ENCODE measurements at regions not wholly inside any gene's neighbourhood (a gene's known extent, or its start where the extent isn't known, plus 50 kb on each side); places are given as distances from the start of the nearest gene placed in this dataset.

DNA sequence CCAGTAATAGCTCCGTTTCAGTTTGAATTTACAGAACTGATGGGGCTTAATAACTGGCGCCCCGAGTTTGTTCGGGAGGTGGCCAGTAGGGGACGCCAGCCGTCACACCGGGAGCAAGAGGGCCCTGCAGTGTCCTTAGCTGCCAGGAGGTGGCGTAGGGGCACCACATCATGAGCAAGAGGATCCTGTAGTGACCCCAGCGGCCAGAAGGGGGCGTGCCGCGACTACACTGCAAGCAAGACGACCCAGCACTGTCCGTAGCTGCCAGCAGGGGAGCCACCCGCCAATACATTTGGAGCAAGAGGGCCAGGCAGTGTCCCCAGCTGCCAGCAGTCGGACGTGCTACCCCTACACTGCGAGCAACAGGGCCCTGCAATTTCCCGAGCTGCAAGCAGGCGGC, 663.7 kb upstream of the B3GAT1 start:
- H3K27me3 Mint-ChIP-seq: peaks cover 7% of the 10 kb centered on the region

DNA sequence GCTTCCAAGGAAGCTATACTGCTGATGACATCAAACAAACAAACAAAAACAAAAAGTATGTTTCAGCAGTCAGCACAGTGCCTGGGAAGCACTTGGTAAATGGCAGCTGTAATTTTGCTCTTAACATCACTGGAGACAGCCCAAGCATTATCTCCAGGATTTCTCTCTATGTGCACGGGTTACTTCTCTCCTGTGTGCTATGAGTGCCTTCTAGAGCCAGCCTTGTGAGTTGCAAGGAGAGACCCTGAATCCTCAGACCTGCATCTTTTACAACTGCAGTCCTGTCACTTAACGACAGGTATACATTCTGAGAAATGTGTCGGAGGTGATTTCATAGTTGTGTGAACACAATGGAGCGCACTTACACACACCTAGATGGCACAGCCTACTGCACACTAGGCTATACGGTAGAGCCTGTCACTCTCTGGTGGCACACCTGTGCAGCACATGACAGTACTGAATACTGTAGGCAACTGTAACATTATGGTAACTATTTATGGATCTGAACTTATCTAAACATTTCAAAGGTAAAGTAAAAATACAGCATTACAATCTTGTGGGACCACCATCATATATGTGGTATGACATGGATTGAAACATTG, 662.5 kb upstream of the B3GAT1 start:
- no peaks in the 10 kb centered on the region for H3K9me3 Mint-ChIP-seq
- H3K4me3 Mint-ChIP-seq: no peak overlapping the region
- peaks cover 17% of the 10 kb centered on the region for H3K27me3 Mint-ChIP-seq
- H3K4me1 Mint-ChIP-seq (ENCODE audit: low read depth): no peaks in the 10 kb centered on the region
- no peak overlapping the region for H3K27ac Mint-ChIP-seq
- H3K36me3 Mint-ChIP-seq (ENCODE audit: low read depth): no peaks in the 10 kb centered on the region
- no peak for DNase-seq

More for the DNA sequence above, 663.7 kb upstream of the B3GAT1 start:
- Mint-ChIP-seq H3K36me3 (ENCODE audit: low read depth) (no peaks in the 10 kb centered on the region), H3K27ac (no peak overlapping the region), H3K4me3 (no peak overlapping the region), H3K9me3 (no peaks in the 10 kb centered on the region), H3K4me1 (ENCODE audit: low read depth) (no peaks in the 10 kb centered on the region)
- DNase-seq: peak; percentile 62

- no peak overlapping the region for H3K4me3 Mint-ChIP-seq
Observed at GRCh38 chr11:135073870-135074269, 661.8 kb upstream of the B3GAT1 start.

GRCh38 chr11:135073381-135073780, 661.3 kb upstream of the B3GAT1 start:
- Mint-ChIP-seq H3K36me3 (ENCODE audit: low read depth) (no peaks in the 10 kb centered on the region), H3K27ac (no peak overlapping the region), H3K9me3 (no peaks in the 10 kb centered on the region), H3K27me3 (peaks cover 26% of the 10 kb centered on the region), H3K4me3 (no peak overlapping the region), H3K4me1 (ENCODE audit: low read depth) (no peaks in the 10 kb centered on the region)
- DNase-seq: no peak

More at GRCh38 chr11:135073870-135074269, 661.8 kb upstream of the B3GAT1 start:
- Mint-ChIP-seq H3K36me3 (ENCODE audit: low read depth) (no peaks in the 10 kb centered on the region), H3K27me3 (peaks cover 22% of the 10 kb centered on the region), H3K27ac (no peak overlapping the region), H3K4me1 (ENCODE audit: low read depth) (no peaks in the 10 kb centered on the region), H3K9me3 (no peaks in the 10 kb centered on the region)
- DNase-seq: no peak

- no peak overlapping the region for H3K4me3 Mint-ChIP-seq
- no peak for DNase-seq
- no peaks in the 10 kb centered on the region for H3K9me3 Mint-ChIP-seq
- H3K27ac Mint-ChIP-seq: no peak overlapping the region
- H3K4me1 Mint-ChIP-seq (ENCODE audit: low read depth): no peaks in the 10 kb centered on the region
- no peaks in the 10 kb centered on the region for H3K36me3 Mint-ChIP-seq (ENCODE audit: low read depth)
- H3K27me3 Mint-ChIP-seq: peaks cover 40% of the 10 kb centered on the region
Observed at GRCh38 chr11:135069890-135070289, 657.8 kb upstream of the B3GAT1 start.

- H3K9me3 Mint-ChIP-seq: peaks cover 2% of the 10 kb centered on the region
- no peaks in the 10 kb centered on the region for H3K36me3 Mint-ChIP-seq (ENCODE audit: low read depth)
- H3K4me1 Mint-ChIP-seq (ENCODE audit: low read depth): no peaks in the 10 kb centered on the region
- no peak overlapping the region for H3K4me3 Mint-ChIP-seq
- H3K27me3 Mint-ChIP-seq: peaks cover 42% of the 10 kb centered on the region
- H3K27ac Mint-ChIP-seq: no peak overlapping the region
- DNase-seq: no peak
Observed at GRCh38 chr11:135069063-135069462, 657.0 kb upstream of the B3GAT1 start.

- peaks cover 32% of the 10 kb centered on the region for H3K27me3 Mint-ChIP-seq
- no peaks in the 10 kb centered on the region for H3K4me1 Mint-ChIP-seq (ENCODE audit: low read depth)
- no peak for DNase-seq
- H3K9me3 Mint-ChIP-seq: peaks cover 30% of the 10 kb centered on the region
- H3K36me3 Mint-ChIP-seq (ENCODE audit: low read depth): no peaks in the 10 kb centered on the region
- no peak overlapping the region for H3K27ac Mint-ChIP-seq
- no peak overlapping the region for H3K4me3 Mint-ChIP-seq
Observed at GRCh38 chr11:135062994-135063393, 651.0 kb upstream of the B3GAT1 start.

- H3K27me3 Mint-ChIP-seq: peaks cover 32% of the 10 kb centered on the region
Observed at GRCh38 chr11:135061166-135061565, 649.1 kb upstream of the B3GAT1 start.

DNA sequence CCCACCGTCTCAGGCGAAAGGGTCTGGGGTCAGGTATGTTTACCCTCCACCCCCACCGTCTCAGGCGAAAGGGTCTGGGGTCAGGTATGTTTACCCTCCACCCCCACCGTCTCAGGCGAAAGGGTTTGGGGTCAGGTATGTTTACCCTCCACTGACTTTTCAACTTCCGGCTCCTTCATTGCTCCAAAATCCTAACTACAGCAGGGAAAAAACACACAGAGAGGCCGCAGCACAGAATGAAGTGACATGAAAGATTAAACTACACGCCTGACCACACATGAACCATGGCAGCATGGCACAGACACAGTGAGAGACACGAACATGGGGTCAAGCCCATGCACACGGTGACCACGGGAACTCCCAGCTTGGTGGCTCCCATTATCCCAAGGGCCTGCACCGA, 634.9 kb upstream of the B3GAT1 start:
- Mint-ChIP-seq H3K27me3 (peaks cover 19% of the 10 kb centered on the region), H3K27ac (no peak overlapping the region)
- DNase-seq: no peak

More at GRCh38 chr11:135061166-135061565, 649.1 kb upstream of the B3GAT1 start:
- no peak overlapping the region for H3K4me3 Mint-ChIP-seq
- H3K27ac Mint-ChIP-seq: no peak overlapping the region
- no peaks in the 10 kb centered on the region for H3K4me1 Mint-ChIP-seq (ENCODE audit: low read depth)
- no peaks in the 10 kb centered on the region for H3K36me3 Mint-ChIP-seq (ENCODE audit: low read depth)
- DNase-seq: no peak
- H3K9me3 Mint-ChIP-seq: peaks cover 30% of the 10 kb centered on the region

GRCh38 chr11:135046556-135046955, 634.5 kb upstream of the B3GAT1 start:
- Mint-ChIP-seq H3K27ac (no peak overlapping the region), H3K4me1 (ENCODE audit: low read depth) (no peaks in the 10 kb centered on the region), H3K4me3 (no peak overlapping the region), H3K9me3 (no peaks in the 10 kb centered on the region), H3K27me3 (peaks cover 15% of the 10 kb centered on the region), H3K36me3 (ENCODE audit: low read depth) (no peaks in the 10 kb centered on the region)
- no peak for DNase-seq

More for the DNA sequence above, 634.9 kb upstream of the B3GAT1 start:
- Mint-ChIP-seq H3K36me3 (ENCODE audit: low read depth) (no peaks in the 10 kb centered on the region), H3K9me3 (no peaks in the 10 kb centered on the region), H3K4me1 (ENCODE audit: low read depth) (no peaks in the 10 kb centered on the region), H3K4me3 (no peak overlapping the region)

GRCh38 chr11:135043434-135043833, 631.4 kb upstream of the B3GAT1 start:
- Mint-ChIP-seq H3K27me3 (peaks cover 13% of the 10 kb centered on the region), H3K4me1 (ENCODE audit: low read depth) (no peaks in the 10 kb centered on the region), H3K4me3 (no peak overlapping the region)

GRCh38 chr11:135037828-135038227, 625.8 kb upstream of the B3GAT1 start:
- no peaks in the 10 kb centered on the region for H3K36me3 Mint-ChIP-seq (ENCODE audit: low read depth)
- no peak overlapping the region for H3K4me3 Mint-ChIP-seq
- no peak for DNase-seq
- H3K27me3 Mint-ChIP-seq: peaks cover 17% of the 10 kb centered on the region
- H3K27ac Mint-ChIP-seq: no peak overlapping the region
- no peaks in the 10 kb centered on the region for H3K9me3 Mint-ChIP-seq
- no peaks in the 10 kb centered on the region for H3K4me1 Mint-ChIP-seq (ENCODE audit: low read depth)

More at GRCh38 chr11:135043434-135043833, 631.4 kb upstream of the B3GAT1 start:
- no peaks in the 10 kb centered on the region for H3K36me3 Mint-ChIP-seq (ENCODE audit: low read depth)
- no peaks in the 10 kb centered on the region for H3K9me3 Mint-ChIP-seq
- DNase-seq: no peak
- no peak overlapping the region for H3K27ac Mint-ChIP-seq

DNA sequence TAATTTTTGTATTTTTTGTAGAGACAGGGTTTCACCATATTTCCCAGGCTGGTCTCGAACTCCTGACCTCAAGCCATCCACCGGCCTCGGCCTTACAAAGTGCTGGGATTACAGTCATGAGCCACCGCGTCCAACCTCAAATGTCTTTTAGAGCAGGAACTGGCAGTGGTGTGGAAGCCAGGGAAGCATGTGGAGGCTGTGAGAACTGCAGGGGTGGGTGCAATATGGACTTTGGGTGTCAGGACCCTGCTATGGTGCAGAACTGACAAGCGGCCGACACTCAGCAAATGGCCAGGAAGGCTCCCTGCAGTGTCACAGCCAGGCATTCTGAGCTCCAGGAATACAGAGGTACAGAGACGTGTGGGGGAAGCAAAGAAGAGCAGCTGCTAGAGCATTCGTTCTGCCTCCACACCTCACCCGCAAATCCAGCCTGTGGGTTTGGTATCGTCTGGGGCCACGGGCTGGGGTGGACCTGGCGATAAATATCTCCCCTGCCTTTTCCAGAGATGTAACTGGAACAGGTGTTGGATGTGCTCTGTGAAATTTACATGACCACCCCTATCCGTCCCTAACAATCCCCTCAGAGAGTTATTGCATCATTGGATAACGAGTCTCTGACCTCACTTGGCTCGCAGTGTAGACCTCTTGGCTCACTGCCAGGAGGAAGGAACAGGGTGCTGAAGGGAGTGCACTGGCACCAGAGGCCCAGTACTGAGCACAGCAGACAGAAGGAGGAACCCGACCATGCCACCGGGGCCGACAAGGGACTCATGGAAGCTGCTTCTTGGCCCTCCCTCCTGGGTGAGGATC, 624.7 kb upstream of the B3GAT1 start:
- no peak for DNase-seq
- no peak overlapping the region for H3K27ac Mint-ChIP-seq
- peaks cover 27% of the 10 kb centered on the region for H3K27me3 Mint-ChIP-seq
- H3K36me3 Mint-ChIP-seq (ENCODE audit: low read depth): no peaks in the 10 kb centered on the region
- H3K4me3 Mint-ChIP-seq: no peak overlapping the region
- no peaks in the 10 kb centered on the region for H3K4me1 Mint-ChIP-seq (ENCODE audit: low read depth)
- H3K9me3 Mint-ChIP-seq: no peaks in the 10 kb centered on the region

GRCh38 chr11:135035282-135035681, 623.2 kb upstream of the B3GAT1 start:
- H3K4me1 Mint-ChIP-seq (ENCODE audit: low read depth): no peaks in the 10 kb centered on the region
- no peaks in the 10 kb centered on the region for H3K9me3 Mint-ChIP-seq
- H3K4me3 Mint-ChIP-seq: no peak overlapping the region
- H3K36me3 Mint-ChIP-seq (ENCODE audit: low read depth): no peaks in the 10 kb centered on the region
- no peak for DNase-seq
- H3K27ac Mint-ChIP-seq: no peak overlapping the region
- H3K27me3 Mint-ChIP-seq: peaks cover 38% of the 10 kb centered on the region

GRCh38 chr11:135033540-135033939, 621.5 kb upstream of the B3GAT1 start:
- no peak overlapping the region for H3K27ac Mint-ChIP-seq
- peaks cover 44% of the 10 kb centered on the region for H3K27me3 Mint-ChIP-seq
- H3K4me3 Mint-ChIP-seq: no peak overlapping the region
- DNase-seq: no peak
- H3K36me3 Mint-ChIP-seq (ENCODE audit: low read depth): no peaks in the 10 kb centered on the region
- H3K9me3 Mint-ChIP-seq: no peaks in the 10 kb centered on the region
- H3K4me1 Mint-ChIP-seq (ENCODE audit: low read depth): no peaks in the 10 kb centered on the region

Measured in activated T-cell treated with anti-CD3 and anti-CD28 coated beads, Interleukin-2, amount 50 U/mL, for 24 hours (primary cell).